HG03175 (cell line): ENCODE measurements at regions not wholly inside any gene's neighbourhood (a gene's known extent, or its start where the extent isn't known, plus 50 kb on each side); places are given as distances from the start of the nearest gene placed in this dataset.
"Not testable (repeated sequence)": the region's sequence is repeated elsewhere in the genome, so short reads cannot be mapped to it uniquely, and the experiment has no call there.

ENCODE experiments used
- ATAC-seq: cut with Tn5 transposase; IDR thresholded peaks from one replicate; pipeline ENCODE4 v1.9.1; 2021; ENCODE audit warnings: mild to moderate bottlenecking, moderate library complexity; ENCODE audit not compliant: unreplicated experiment

- ATAC-seq = no peak
Observed at GRCh38 chr9:117775591-117775990, 71.4 kb downstream of the TLR4 start.

DNA sequence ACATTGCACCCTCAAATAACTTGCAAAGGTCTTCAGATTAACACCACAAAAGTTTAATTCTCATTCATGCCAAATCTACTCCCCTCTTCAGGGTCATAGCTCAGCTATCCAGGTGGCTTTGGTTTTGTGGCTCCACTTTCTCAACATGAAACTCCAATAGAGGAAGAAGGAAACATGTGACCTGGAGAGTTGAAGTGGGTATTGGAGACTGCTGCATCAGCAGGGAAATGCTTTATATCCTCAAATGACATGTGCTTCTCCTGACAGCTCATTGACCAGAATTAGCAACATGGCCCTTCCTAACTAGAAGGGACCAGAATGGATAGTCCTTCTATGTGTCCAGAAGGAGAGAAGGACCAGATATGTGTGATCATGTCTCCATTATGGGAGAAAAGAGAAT is 73.6 kb downstream of the TLR4 start:
- ATAC-seq = peak; percentile 68

- ATAC-seq = no peak
Observed at GRCh38 chr9:117779760-117780159, 75.6 kb downstream of the TLR4 start.

GRCh38 chr9:117782931-117783788 is 79.0 kb downstream of the TLR4 start:
- peak; percentile 71 for ATAC-seq

GRCh38 chr9:117783828-117784227 is 79.6 kb downstream of the TLR4 start:
- ATAC-seq = peak; percentile 88

DNA sequence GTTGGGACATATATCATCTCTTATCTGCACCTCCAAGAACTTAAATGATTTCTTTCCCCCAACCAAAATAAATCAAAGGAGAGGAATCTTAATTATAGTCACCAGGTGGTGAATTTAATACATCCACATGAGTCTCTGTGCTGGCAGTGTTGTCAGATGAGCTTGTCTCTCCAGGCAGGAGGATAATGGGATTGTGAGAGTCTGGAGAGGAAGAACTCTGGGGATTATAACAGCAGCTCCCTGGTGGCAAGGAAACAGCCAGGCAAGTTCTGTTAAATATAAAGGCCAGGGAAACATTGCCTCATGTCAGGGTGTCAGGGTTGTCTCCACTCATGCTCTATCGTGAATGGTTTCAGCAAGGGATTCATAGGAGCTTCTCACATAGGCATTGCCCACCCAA is 80.8 kb downstream of the TLR4 start:
- ATAC-seq = no peak

DNA sequence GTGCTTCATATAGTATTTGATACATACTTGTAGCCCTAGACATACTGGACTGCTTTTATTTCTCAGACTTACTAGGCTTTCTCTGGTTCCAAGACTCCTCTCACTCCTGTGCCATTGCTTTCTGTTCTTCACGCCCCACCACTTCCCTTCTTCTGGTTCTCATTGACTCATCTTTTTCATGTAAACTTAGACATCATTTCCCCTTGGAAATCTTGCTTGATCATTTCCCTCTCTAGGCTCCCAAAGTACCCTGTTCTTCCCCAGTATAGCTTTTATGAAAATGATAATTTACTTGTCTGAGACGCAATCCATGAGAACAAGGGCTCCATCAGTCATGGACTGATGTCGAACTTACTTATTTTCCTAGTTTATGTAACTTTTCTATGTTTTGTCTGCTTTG is 83.5 kb downstream of the TLR4 start:
- no peak for ATAC-seq

GRCh38 chr9:117795271-117795670 is 91.1 kb downstream of the TLR4 start:
- no peak for ATAC-seq

- ATAC-seq = no peak
Observed at GRCh38 chr9:117796681-117797080, 92.5 kb downstream of the TLR4 start.

DNA sequence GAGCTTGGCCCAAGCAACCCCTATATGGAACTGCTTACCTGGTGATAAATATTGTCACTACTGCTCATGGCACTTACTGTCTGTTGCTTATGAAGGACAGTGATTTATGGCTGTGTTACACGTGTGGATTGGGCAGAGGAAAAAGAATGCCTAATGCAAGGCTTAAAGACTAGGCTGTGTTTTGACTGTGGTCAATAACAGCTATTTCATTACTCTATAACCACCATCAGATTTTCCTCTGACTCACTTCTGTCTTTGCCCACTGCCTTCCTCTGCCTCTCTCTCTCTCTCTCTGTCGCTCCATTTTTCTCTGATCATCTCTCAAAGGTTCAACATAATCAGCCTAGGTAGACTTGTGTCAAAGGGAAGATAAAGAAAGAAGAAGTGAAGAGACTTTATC is 96.2 kb downstream of the TLR4 start:
- ATAC-seq = no peak

DNA sequence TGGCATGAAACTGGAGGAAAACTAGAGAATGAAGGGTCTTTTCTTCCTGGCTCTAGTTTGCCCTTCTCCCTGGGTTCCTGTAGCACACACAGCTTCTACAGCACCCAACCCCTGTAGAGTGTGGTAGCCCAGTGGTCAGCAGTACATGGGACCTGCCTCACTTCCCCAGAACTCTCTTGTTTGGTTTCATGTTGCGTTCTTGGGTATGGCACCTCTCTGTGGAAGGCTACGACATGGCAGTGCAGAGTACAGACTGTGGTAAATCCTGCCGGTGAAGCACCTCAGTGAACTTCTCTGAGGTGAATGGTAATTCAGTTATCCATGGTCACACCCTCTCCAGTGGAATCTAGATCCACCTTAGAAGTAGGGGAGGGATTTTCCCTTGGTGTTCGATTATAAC is 105.5 kb downstream of the TLR4 start:
- ATAC-seq = no peak

- no peak for ATAC-seq
Observed at GRCh38 chr9:117815315-117815714, 111.1 kb downstream of the TLR4 start.

DNA sequence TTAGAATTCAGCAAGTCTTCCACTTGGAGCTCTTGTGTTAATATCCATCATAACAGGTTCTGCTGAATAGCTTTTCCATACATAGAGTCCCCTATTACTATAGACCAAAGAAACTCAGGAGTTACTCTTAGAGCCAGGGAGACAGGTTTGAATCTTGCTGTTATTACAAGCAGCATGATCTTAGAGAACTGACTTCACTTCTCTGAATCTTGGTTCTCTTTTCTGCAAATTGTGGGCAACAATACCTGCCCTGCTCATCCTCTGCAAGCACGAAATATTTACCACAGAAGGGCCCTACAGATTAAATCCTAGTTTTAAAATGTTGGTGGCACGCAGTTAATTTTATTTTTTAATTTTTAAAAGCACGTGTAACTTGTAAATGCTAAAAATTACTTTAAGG is 111.7 kb downstream of the TLR4 start:
- ATAC-seq = no peak

DNA sequence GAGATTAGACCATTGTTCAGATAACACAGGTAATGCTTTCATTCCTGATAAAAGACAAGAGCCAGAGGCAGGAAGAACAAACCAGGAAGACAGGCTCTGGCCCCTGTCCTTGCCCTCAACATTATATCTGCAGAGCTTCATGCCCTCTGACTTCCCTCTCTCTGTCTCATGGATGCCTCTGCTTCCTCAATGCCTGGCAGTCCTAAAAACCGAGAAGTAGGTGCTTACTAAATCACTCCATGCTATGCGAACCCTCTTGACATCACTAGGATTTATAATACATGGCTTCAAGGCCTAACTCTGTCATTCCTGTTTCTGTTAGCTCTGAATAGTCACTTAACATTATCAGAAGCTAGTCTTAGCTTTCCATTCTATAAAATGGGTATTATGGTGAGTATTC is 117.8 kb downstream of the TLR4 start:
- no peak for ATAC-seq

- no peak for ATAC-seq
Observed at GRCh38 chr9:117823576-117823975, 119.4 kb downstream of the TLR4 start.

GRCh38 chr9:117825609-117826347 is 121.6 kb downstream of the TLR4 start:
- ATAC-seq = peak; percentile 97

DNA sequence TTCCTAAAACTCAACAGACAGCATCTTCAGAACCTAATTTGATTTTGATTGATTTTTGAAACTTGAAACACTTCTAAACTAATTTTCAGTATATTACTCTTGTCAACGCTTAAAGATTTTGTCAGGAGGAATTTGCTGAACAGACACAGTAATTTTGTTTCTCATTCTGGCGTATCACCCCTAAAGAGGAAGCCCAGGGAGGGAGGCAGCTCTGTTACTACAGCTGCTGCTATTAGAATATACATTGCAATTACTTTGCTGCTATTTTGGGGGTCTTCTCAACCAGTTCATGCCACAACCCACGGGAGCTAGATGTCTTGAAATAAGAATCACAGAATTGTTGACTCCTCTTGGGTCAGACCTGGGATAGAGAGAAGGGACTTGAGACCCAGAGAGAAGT is 122.6 kb downstream of the TLR4 start:
- ATAC-seq = no peak

DNA sequence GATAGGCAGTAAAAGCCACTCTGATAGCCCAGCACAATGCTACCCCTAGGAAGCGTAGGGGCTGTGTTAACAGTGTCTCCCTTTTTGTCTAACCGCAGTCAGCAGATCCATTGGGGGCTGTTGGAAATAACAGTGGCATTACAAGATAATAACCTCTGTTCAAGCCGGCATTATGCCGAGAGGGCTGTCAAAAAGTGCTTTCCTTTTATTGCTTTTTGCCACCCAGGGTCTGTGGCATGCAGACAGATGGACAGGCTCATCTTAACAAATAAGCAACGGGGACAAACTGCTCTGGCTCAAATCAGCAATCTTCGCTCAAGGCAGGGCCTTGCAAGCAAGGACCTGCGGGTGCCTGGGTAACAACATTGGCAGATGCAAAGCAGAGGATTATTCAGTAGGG is 123.3 kb downstream of the TLR4 start:
- no peak for ATAC-seq

DNA sequence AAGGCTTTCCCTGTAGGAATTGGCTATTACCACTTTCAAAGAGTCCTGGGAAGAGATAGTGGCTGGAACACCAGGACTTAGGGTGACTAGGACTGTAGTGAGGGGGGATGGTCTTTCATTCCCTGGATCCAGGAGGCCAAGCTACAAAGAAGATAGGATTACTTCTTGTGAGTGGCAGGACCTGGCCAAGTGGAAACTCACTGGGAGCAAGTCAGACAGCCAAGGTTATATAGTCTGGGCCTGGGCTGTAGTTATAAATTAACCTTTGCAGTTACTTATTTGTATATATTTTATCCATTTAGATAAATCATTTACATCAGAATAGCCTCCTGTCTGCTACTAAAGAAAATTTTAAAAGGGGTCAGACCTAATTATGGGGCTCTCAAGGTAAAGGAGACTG is 124.3 kb downstream of the TLR4 start:
- no peak for ATAC-seq

DNA sequence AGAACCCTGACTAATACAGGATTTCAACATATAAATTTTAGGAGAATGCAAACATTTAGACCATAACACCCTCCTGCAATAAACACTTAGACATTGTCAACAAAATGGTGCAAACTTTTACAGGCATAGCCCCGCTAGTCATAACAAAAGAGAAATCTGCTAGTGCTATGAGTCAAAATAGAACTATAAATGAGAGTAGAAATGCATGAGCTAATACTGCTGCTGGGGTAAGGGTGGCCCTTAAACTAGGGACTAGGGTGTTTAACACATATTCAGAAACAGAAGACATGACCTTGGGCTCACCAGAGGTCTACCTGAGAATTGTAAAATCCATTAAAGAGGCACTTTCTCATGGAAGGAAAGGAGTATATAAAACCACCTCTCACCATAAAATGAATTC is 131.6 kb downstream of the TLR4 start:
- ATAC-seq = peak; percentile 59

GRCh38 chr9:117839862-117840261 is 135.7 kb downstream of the TLR4 start:
- no peak for ATAC-seq

DNA sequence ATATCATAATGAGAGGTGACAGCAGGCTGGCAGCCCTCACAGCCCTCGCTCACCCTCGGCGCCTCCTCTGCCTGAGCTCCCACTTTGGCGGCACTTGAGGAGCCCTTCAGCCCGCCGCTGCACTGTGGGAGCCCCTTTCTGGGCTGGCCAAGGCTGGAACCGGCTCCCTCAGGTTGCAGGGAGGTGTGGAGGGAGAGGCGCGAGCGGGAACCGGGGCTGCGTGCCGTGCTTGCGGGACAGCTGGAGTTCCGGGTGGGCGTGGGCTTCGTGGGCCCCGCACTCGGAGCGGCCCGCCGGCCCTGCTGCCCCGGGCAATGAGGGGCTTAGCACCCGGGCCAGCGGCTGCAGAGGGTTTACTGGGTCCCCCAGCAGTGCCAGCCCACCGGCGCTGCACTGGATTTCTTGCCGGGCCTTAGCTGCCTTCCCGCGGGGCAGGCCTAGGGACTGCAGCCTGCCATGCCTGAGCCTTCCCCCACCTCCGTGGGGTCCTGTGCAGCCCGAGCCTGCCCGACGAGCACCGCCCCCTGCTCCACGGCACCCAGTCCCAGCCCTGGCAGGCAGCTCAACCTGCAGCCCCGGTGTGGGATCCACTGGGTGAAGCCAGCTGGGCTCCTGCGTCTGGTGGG is 147.7 kb downstream of the TLR4 start:
- ATAC-seq = not testable (repeated sequence)
